Liver (tissue), 3 donors: ENCODE measurements at regions not wholly inside any gene's neighbourhood (a gene's known extent, or its start where the extent isn't known, plus 50 kb on each side); places are given as distances from the start of the nearest gene placed in this dataset.

Experiments
- EGR1 ChIP-seq, 2 donors: IDR thresholded peaks; 2 replicates each; pipeline ENCODE4 v1.6.1; 2016 to 2018; ENCODE audit warnings: antibody characterized with exemption in 2 of 2, low read depth in 2 of 2
- GABPA ChIP-seq, 2 donors: IDR thresholded peaks in 1 of 2; conservative IDR thresholded peaks in 1 of 2; 2 replicates each; pipeline ENCODE4 v1.6.1; 2016; ENCODE audit warnings: antibody characterized with exemption in 2 of 2, mild to moderate bottlenecking in 1 of 2, moderate library complexity in 1 of 2
- JUND ChIP-seq, 2 donors: IDR thresholded peaks; 2 replicates each; pipeline ENCODE4 v1.6.1; 2016; ENCODE audit warnings: antibody characterized with exemption in 2 of 2
- RAD21 ChIP-seq, 2 donors: IDR thresholded peaks; 2 replicates each; pipeline ENCODE4 v1.6.1; 2016; ENCODE audit warnings: antibody characterized with exemption in 2 of 2, mild to moderate bottlenecking in 2 of 2
- SP1 ChIP-seq: IDR thresholded peaks from 2 replicates; pipeline ENCODE4 v1.6.1; 2018; ENCODE audit warnings: antibody characterized with exemption, mild to moderate bottlenecking
- TAF1 ChIP-seq: conservative IDR thresholded peaks from 2 replicates; pipeline ENCODE4 v1.6.1; 2016; ENCODE audit warnings: antibody characterized with exemption, mild to moderate bottlenecking
- YY1 ChIP-seq: IDR thresholded peaks from 2 replicates; pipeline ENCODE4 v1.6.1; 2016; ENCODE audit warnings: antibody characterized with exemption, mild to moderate bottlenecking
- TF ChIP-seq, protein P1 (sequence below): fragments of 150-350 bp; IDR thresholded peaks from 2 replicates; pipeline ENCODE4 v1.5.1; 2017; ENCODE audit warnings: improper control_type of control experiment, low read depth, low read length; ENCODE audit not compliant: missing input control
- TF ChIP-seq, protein P2 (sequence below): IDR thresholded peaks from 2 replicates; pipeline ENCODE4 v1.6.1; 2016; ENCODE audit warnings: antibody characterized with exemption
- TF ChIP-seq, protein P3 (sequence below): IDR thresholded peaks from 2 replicates; pipeline ENCODE4 v1.6.1; 2016; ENCODE audit warnings: antibody characterized with exemption, mild to moderate bottlenecking
- TF ChIP-seq, protein P4 (sequence below): IDR thresholded peaks from 2 replicates; pipeline ENCODE4 v1.6.1; 2016; ENCODE audit warnings: antibody characterized with exemption
- donor health status: healthy.
- donor health status: healthy.

DNA sequence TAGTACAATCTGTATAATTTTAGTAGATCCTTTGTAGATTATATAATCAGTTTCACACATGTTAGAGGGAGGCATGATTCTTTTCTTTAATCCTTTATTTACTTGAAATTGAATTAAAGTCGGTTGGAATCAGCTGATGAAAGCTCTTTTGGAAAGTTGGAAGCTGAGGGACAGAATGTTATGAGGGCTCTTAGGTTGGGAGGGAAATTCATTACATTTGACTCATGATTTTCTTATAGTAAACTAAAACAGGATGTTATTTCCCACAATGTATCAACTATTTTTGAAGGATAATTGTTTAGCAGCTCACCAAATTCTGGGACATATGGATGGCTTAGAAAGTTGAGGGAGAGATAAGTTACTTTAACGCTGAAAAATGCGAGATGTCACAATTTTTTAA is 52.7 kb upstream of the TMEFF2 start:
- TF ChIP-seq, protein P1, sequence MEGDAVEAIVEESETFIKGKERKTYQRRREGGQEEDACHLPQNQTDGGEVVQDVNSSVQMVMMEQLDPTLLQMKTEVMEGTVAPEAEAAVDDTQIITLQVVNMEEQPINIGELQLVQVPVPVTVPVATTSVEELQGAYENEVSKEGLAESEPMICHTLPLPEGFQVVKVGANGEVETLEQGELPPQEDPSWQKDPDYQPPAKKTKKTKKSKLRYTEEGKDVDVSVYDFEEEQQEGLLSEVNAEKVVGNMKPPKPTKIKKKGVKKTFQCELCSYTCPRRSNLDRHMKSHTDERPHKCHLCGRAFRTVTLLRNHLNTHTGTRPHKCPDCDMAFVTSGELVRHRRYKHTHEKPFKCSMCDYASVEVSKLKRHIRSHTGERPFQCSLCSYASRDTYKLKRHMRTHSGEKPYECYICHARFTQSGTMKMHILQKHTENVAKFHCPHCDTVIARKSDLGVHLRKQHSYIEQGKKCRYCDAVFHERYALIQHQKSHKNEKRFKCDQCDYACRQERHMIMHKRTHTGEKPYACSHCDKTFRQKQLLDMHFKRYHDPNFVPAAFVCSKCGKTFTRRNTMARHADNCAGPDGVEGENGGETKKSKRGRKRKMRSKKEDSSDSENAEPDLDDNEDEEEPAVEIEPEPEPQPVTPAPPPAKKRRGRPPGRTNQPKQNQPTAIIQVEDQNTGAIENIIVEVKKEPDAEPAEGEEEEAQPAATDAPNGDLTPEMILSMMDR: no peak
- TF ChIP-seq, protein P2, sequence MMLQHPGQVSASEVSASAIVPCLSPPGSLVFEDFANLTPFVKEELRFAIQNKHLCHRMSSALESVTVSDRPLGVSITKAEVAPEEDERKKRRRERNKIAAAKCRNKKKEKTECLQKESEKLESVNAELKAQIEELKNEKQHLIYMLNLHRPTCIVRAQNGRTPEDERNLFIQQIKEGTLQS: no peak
- TF ChIP-seq JUND (IDR thresholded peaks at IDR 0.05) (no peak), YY1 (no peak), RAD21 (IDR thresholded peaks at IDR 0.05) (no peak), GABPA (IDR thresholded peaks at IDR 0.05 in 1 of 2, conservative IDR thresholded peaks at IDR 0.05 in 1 of 2) (no peak), TAF1 (no peak), EGR1 (IDR thresholded peaks at IDR 0.05; ENCODE audit: low read depth in 2 of 2) (no peak), SP1 (no peak)
- TF ChIP-seq, protein P3, sequence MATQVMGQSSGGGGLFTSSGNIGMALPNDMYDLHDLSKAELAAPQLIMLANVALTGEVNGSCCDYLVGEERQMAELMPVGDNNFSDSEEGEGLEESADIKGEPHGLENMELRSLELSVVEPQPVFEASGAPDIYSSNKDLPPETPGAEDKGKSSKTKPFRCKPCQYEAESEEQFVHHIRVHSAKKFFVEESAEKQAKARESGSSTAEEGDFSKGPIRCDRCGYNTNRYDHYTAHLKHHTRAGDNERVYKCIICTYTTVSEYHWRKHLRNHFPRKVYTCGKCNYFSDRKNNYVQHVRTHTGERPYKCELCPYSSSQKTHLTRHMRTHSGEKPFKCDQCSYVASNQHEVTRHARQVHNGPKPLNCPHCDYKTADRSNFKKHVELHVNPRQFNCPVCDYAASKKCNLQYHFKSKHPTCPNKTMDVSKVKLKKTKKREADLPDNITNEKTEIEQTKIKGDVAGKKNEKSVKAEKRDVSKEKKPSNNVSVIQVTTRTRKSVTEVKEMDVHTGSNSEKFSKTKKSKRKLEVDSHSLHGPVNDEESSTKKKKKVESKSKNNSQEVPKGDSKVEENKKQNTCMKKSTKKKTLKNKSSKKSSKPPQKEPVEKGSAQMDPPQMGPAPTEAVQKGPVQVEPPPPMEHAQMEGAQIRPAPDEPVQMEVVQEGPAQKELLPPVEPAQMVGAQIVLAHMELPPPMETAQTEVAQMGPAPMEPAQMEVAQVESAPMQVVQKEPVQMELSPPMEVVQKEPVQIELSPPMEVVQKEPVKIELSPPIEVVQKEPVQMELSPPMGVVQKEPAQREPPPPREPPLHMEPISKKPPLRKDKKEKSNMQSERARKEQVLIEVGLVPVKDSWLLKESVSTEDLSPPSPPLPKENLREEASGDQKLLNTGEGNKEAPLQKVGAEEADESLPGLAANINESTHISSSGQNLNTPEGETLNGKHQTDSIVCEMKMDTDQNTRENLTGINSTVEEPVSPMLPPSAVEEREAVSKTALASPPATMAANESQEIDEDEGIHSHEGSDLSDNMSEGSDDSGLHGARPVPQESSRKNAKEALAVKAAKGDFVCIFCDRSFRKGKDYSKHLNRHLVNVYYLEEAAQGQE: no peak
- TF ChIP-seq, protein P4, sequence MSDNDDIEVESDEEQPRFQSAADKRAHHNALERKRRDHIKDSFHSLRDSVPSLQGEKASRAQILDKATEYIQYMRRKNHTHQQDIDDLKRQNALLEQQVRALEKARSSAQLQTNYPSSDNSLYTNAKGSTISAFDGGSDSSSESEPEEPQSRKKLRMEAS: no peak
